ENCODE measurements at regions not wholly inside any gene's neighbourhood (a gene's known extent, or its start where the extent isn't known, plus 50 kb on each side); places are given as distances from the start of the nearest gene placed in this dataset.

- Histone ChIP-seq H3K9me3 (no peaks in the 10 kb centered on the region), H3K4me3 (no peak overlapping the region), H3K27ac (no peak overlapping the region), H3K4me1 (no peaks in the 10 kb centered on the region), H3K36me3 (no peaks in the 10 kb centered on the region), H3K27me3 (no peaks in the 10 kb centered on the region)
- 56 to 77% methylated on average over 1 of the region's 1 CpG for WGBS, 2 donors
- intact Hi-C loops (cut with DNase I): no loop called here
- no peak for DNase-seq
- TF ChIP-seq CTCF (IDR thresholded peaks at IDR 0.05): no peak
- TF ChIP-seq EP300 (IDR thresholded peaks at IDR 0.05): no peak
- no peak for TF ChIP-seq POLR2AphosphoS5 (IDR thresholded peaks at IDR 0.05)
- TF ChIP-seq POLR2A (IDR thresholded peaks at IDR 0.05): no peak
These were observed 118.8 kb upstream of the ADAMTS19 start for GRCh38 chr5:129341306-129341705.

GRCh38 chr5:129342796-129343195 lies 117.3 kb upstream of the ADAMTS19 start:
- no peak overlapping the region for H3K4me3 ChIP-seq
- H3K4me1 ChIP-seq: no peaks in the 10 kb centered on the region
- DNase-seq: no peak
- H3K27ac ChIP-seq: no peak overlapping the region
- TF ChIP-seq POLR2A (IDR thresholded peaks at IDR 0.05) (no peak), CTCF (IDR thresholded peaks at IDR 0.05) (no peak), POLR2AphosphoS5 (IDR thresholded peaks at IDR 0.05) (no peak)
- intact Hi-C loops (cut with DNase I): no loop called here
- H3K27me3 ChIP-seq: no peaks in the 10 kb centered on the region
- H3K9me3 ChIP-seq: no peaks in the 10 kb centered on the region
- H3K36me3 ChIP-seq: no peaks in the 10 kb centered on the region

DNA sequence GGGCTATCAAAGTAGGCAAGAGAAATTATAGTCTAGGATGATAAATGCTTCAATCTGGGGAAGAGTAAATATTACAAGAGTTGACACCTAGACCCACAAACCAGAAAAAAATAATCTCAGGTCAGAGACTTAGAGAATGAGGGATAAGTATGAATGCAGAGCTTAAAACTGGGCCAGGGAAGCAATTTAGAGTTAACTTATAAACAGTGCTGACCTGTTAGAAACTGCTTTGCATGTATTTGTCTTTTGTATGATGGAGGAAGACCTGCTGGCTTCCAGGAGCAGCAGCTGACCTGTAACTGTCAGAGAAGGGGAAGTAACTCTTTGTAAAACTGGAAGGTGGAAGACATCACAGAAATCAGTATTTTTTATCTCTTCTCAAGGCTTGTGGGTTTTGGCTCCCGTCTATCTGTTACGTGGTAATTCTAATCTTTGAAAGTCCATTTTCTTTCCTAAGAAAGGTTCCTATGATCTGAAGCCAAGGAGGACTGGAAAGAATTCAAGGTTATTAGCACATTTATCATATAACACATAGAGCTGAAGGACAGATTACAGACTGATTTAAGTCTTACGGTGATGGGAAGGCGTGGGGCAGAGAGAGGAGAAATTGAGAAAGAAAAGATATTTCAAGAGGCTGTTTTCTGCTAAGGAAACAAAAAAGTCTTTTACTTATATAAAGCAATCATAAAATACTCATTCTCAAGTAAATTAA lies 114.7 kb upstream of the ADAMTS19 start:
- no peak for DNase-seq
- H3K4me3 ChIP-seq: no peak overlapping the region
- no peaks in the 10 kb centered on the region for H3K4me1 ChIP-seq
- peaks cover 0 to 5% (median 0%) of the 10 kb centered on the region in 4 donors for H3K9me3 ChIP-seq
- no peaks in the 10 kb centered on the region for H3K27me3 ChIP-seq
- 31 to 65% methylated on average over 4 of the region's 4 CpGs for WGBS, 2 donors
- no peak for TF ChIP-seq POLR2AphosphoS5 (IDR thresholded peaks at IDR 0.05)
- TF ChIP-seq POLR2A (IDR thresholded peaks at IDR 0.05): no peak
- no peak for TF ChIP-seq CTCF (IDR thresholded peaks at IDR 0.05)
- no peak for TF ChIP-seq EP300 (IDR thresholded peaks at IDR 0.05)
- no peaks in the 10 kb centered on the region for H3K36me3 ChIP-seq
- no peak overlapping the region for H3K27ac ChIP-seq
- intact Hi-C loops (cut with DNase I): no loop called here

- no peak for DNase-seq
- 67% methylated on average over 2 of the region's 2 CpGs for WGBS, 2 donors
- Histone ChIP-seq H3K27ac (no peak overlapping the region), H3K9me3 (no peaks in the 10 kb centered on the region), H3K27me3 (no peaks in the 10 kb centered on the region), H3K4me1 (peaks cover 0 to 8% (median 0%) of the 10 kb centered on the region in 4 donors), H3K4me3 (no peak overlapping the region), H3K36me3 (no peaks in the 10 kb centered on the region)
- intact Hi-C loops (cut with DNase I): no loop called here
- TF ChIP-seq POLR2AphosphoS5 (IDR thresholded peaks at IDR 0.05) (no peak), POLR2A (IDR thresholded peaks at IDR 0.05) (no peak), EP300 (IDR thresholded peaks at IDR 0.05) (no peak), CTCF (IDR thresholded peaks at IDR 0.05) (no peak)
These were observed 103.3 kb upstream of the ADAMTS19 start for GRCh38 chr5:129356846-129357245.

DNA sequence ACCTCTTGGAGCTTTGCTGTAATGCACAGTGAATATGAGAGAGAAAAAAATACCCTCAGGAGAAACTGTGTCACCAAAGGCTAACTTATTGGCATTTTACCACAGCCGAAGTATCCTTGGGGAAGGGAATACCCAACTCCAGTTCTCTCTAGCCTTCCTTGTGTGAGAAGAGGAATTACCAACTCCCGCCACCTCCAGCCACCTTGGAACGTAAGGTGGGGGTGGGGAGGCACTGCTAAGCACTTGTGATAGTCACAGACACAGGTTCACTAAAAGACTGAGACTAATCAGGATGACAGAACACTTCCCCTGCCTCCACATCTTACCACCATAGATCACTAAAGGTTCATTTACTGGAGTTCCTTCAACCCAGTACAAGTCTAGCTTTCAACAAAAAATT lies 102.0 kb upstream of the ADAMTS19 start:
- no peak for TF ChIP-seq POLR2AphosphoS5 (IDR thresholded peaks at IDR 0.05)
- TF ChIP-seq CTCF (IDR thresholded peaks at IDR 0.05): no peak
- TF ChIP-seq EP300 (IDR thresholded peaks at IDR 0.05): no peak
- TF ChIP-seq POLR2A (IDR thresholded peaks at IDR 0.05): no peak
- WGBS, 2 donors: 89 to 91% methylated on average over 3 of the region's 3 CpGs

More for the DNA sequence above, 102.0 kb upstream of the ADAMTS19 start:
- Histone ChIP-seq H3K36me3 (no peaks in the 10 kb centered on the region), H3K4me1 (peaks cover 0 to 8% (median 0%) of the 10 kb centered on the region in 4 donors), H3K27ac (no peak overlapping the region), H3K4me3 (no peak overlapping the region), H3K9me3 (no peaks in the 10 kb centered on the region), H3K27me3 (no peaks in the 10 kb centered on the region)
- intact Hi-C loops (cut with DNase I): no loop called here
- DNase-seq: no peak
